BLaER1 (cell line): ENCODE measurements at regions not wholly inside any gene's neighbourhood (a gene's known extent, or its start where the extent isn't known, plus 50 kb on each side); places are given as distances from the start of the nearest gene placed in this dataset.

Source experiments
- H3K27ac ChIP-seq: shearing (Covaris generic); formaldehyde crosslinking; 2 replicates; pipeline ENCODE4 v1.8.1; 2022
- H3K27me3 ChIP-seq: shearing (Covaris generic); formaldehyde crosslinking; 2 replicates; pipeline ENCODE4 v1.8.1; 2022
- H3K36me3 ChIP-seq: shearing (Covaris generic); formaldehyde crosslinking; 2 replicates; pipeline ENCODE4 v1.8.1; 2022
- H3K4me1 ChIP-seq: shearing (Covaris generic); formaldehyde crosslinking; 2 replicates; pipeline ENCODE4 v1.8.1; 2022
- H3K4me2 ChIP-seq: shearing (Covaris generic); formaldehyde crosslinking; 2 replicates; pipeline ENCODE4 v1.8.1; 2022
- H3K4me3 ChIP-seq: shearing (Covaris generic); formaldehyde crosslinking; 2 replicates; pipeline ENCODE4 v1.8.1; 2022
- H3K9ac ChIP-seq: shearing (Covaris generic); formaldehyde crosslinking; 2 replicates; pipeline ENCODE4 v1.8.1; 2022
- H3K9me3 ChIP-seq: shearing (Covaris generic); formaldehyde crosslinking; 2 replicates; pipeline ENCODE4 v1.8.1; 2022
- H4K20me1 ChIP-seq: shearing (Covaris generic); formaldehyde crosslinking; 2 replicates; pipeline ENCODE4 v1.8.1; 2022
- Cebpa-rat ChIP-seq: shearing (Covaris generic); IDR thresholded peaks from 2 replicates; pipeline ENCODE4 v1.8.1; 2022

DNA sequence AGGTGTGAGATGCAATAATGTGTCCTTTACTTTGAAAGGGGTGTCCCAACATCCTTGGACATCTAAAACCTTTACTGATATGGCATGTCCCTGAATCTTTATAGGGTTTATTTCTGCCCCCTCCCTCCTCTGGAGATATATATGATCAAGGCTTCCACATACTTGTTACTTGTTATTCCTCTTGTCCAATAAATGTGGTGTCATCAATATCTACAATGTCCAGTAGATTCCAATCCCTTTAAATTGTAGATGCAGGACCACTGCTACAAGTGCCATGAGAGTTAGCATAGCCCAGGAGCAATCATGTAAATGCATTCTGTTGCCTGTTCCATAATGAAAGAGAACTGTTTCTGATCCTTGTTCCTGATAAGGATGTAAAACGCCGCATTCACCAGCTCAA lies 479.7 kb upstream of the MEIS1 start:
- TF ChIP-seq Cebpa-rat, result no peak
- Histone ChIP-seq H3K9ac (no peak overlapping the region), H4K20me1 (no peaks in the 10 kb centered on the region), H3K27me3 (no peaks in the 10 kb centered on the region), H3K27ac (no peak overlapping the region), H3K4me1 (no peaks in the 10 kb centered on the region), H3K4me2 (no peak overlapping the region), H3K4me3 (no peak overlapping the region), H3K9me3 (no peaks in the 10 kb centered on the region; the same call in 1 of the 2 replicates), H3K36me3 (no peaks in the 10 kb centered on the region)

DNA sequence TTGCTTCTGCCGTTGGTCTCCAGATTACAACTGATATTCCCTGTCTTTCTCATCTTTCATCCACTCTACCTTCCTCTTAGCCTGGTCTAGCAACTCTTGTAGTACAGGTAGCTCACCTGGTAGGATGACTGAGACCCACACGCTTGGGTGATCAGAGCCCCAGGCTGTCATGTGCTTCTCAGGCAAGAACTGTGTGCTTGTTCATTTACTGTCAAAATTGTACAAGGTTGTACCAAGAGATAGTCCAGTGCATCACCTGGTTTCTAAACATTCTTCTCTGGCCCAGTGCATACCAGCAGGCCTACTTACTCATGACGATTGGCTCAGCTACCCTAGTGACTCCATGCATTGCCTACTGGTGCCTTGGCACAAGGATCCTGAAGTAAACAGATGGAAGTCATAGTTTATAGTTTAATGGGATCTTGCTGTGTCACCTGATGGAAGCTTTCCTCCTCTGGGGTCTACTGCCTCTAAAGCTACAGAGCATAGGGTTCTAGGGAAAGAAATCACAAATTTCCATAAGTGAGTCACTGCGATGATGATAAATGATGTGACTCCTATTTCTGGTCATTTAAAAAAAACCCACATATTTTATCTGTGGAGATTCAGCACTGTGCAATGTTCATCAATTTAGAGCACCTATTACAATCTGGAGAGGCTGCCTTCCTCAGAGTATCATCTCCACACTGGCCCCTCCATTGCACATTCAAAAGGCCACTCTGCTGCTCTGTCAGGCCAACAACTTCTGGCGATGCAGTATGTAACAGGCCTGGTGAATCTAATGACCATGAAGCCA lies 481.8 kb upstream of the MEIS1 start:
- TF ChIP-seq Cebpa-rat, result no peak
- Histone ChIP-seq H3K9ac (no peak overlapping the region), H3K27me3 (no peaks in the 10 kb centered on the region), H3K4me1 (no peaks in the 10 kb centered on the region), H3K9me3 (no peaks in the 10 kb centered on the region; the same call in 1 of the 2 replicates), H3K27ac (no peak overlapping the region), H3K4me3 (no peak overlapping the region), H4K20me1 (no peaks in the 10 kb centered on the region), H3K4me2 (no peak overlapping the region), H3K36me3 (no peaks in the 10 kb centered on the region)

- Histone ChIP-seq H3K9me3 (peaks cover 16% of the 10 kb centered on the region), H3K4me1 (peaks cover 10% of the 10 kb centered on the region), H3K4me3 (no peak overlapping the region), H3K27me3 (no peaks in the 10 kb centered on the region), H3K9ac (no peak overlapping the region), H3K4me2 (no peak overlapping the region), H3K36me3 (no peaks in the 10 kb centered on the region), H4K20me1 (no peaks in the 10 kb centered on the region), H3K27ac (no peak overlapping the region)
- no peak for TF ChIP-seq Cebpa-rat
These were observed 490.7 kb upstream of the MEIS1 start for GRCh38 chr2:65944213-65944612.

GRCh38 chr2:65943099-65943786 lies 491.7 kb upstream of the MEIS1 start:
- Histone ChIP-seq H3K27ac (no peak overlapping the region), H3K4me2 (no peak overlapping the region), H3K4me3 (no peak overlapping the region), H4K20me1 (no peaks in the 10 kb centered on the region), H3K36me3 (no peaks in the 10 kb centered on the region), H3K27me3 (no peaks in the 10 kb centered on the region), H3K4me1 (peaks cover 10% of the 10 kb centered on the region), H3K9ac (no peak overlapping the region), H3K9me3 (peaks cover 16% of the 10 kb centered on the region)
- no peak for TF ChIP-seq Cebpa-rat

DNA sequence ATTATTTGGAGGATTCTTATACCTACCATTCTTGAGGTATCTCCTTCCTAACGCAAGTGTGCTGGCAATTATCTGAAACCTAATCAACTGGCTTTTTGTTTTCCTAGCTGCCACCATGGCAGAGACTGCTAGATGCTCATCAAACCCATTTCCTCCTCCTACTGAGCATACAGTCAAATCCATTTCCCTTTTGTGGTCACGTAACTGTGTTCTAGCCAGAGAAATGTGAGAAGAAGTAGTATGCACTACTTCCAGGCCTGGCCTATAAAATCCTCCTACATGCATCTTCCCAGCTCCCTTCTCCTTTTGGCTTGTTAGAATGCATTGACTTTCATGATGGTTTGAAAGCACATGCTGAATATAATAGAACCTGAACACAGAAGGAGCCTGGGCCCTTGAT lies 494.1 kb upstream of the MEIS1 start:
- Histone ChIP-seq H3K9ac (no peak overlapping the region), H3K4me2 (0 out of 2 replicates have a peak overlapping the region, but pooled peaks have one; percentile 4), H3K9me3 (peaks cover 16% of the 10 kb centered on the region), H3K27me3 (no peaks in the 10 kb centered on the region), H3K36me3 (no peaks in the 10 kb centered on the region), H3K4me3 (no peak overlapping the region), H3K27ac (no peak overlapping the region), H3K4me1 (peaks cover 10% of the 10 kb centered on the region), H4K20me1 (no peaks in the 10 kb centered on the region)
- TF ChIP-seq Cebpa-rat, result no peak

- H3K4me2 ChIP-seq, result no peak overlapping the region
- peaks cover 16% of the 10 kb centered on the region for H3K9me3 ChIP-seq
- no peak for TF ChIP-seq Cebpa-rat
- H3K9ac ChIP-seq, result no peak overlapping the region
- no peaks in the 10 kb centered on the region for H3K36me3 ChIP-seq
- H3K27me3 ChIP-seq, result no peaks in the 10 kb centered on the region
- H3K4me3 ChIP-seq, result no peak overlapping the region
- no peaks in the 10 kb centered on the region for H4K20me1 ChIP-seq
- H3K4me1 ChIP-seq, result peaks cover 10% of the 10 kb centered on the region
- H3K27ac ChIP-seq, result no peak overlapping the region
These were observed 495.2 kb upstream of the MEIS1 start for GRCh38 chr2:65939687-65940086.

DNA sequence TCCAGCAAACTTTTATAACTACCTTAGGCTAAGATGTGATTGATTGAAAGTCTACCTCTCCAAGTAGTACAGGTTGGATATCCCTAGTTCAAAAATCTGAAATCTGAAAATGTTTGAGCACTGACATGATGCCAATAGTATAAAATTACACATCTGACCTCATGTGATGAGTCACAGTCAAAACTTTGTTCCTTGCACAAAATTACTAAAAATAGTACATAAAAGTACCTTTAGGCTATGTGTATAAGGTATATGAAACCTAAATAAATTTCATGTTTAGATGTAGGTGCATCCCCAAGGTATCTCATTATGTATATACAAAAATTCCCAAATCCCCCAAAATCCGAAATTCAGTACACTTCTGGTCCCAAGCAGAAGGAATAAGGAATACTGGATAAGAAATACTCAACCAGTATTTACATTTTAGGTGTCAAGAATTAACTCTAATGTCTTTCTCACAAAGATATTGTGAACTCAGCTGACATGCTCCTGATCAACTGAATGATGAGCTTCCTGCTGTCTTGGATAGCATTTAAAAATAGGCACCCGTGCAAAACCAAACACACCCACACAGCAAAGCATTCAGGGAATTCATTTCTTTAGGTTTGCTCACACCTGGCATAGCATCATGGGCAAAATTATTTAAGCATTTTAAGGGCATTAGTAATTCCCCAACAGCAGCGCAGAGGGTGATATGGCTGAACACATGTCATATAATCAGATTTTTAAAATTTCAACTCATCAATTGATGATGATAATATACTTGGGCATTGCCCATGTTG lies 497.4 kb upstream of the MEIS1 start:
- Histone ChIP-seq H3K4me1 (peaks cover 10% of the 10 kb centered on the region), H3K27me3 (no peaks in the 10 kb centered on the region), H3K27ac (no peak overlapping the region), H3K4me3 (no peak overlapping the region), H3K9ac (no peak overlapping the region), H3K36me3 (no peaks in the 10 kb centered on the region), H3K4me2 (no peak overlapping the region), H4K20me1 (no peaks in the 10 kb centered on the region), H3K9me3 (no peaks in the 10 kb centered on the region)
- TF ChIP-seq Cebpa-rat, result no peak

DNA sequence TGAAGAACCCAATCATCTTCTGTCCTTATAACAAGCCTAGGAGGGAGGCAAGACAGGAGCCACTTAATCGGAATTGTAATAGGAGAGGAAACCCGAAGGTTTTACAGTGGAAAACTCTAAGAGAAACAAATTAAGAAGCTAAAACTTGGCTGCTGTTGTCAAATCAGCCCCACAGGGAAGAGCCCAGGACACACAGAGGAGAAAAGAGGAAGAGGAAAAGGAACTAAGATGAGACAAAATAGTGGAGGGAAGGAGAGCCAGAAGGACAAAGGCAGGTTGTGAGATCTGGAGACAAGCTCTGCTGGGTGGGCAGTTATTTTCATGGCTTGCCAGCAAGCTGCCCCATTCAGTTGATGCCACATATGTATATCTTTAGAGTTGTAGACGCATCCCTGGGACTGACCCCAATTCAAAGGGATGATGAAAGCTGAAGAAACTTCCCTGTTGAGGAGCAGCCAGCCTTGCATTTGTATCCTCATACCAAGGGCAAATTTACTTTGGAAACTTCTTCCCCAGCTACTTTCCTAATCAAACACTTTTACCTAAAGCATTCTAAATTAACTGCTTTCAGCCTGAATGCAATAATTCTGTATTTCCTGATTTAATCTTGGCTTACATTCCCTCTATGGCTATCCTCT lies 499.8 kb upstream of the MEIS1 start:
- Histone ChIP-seq H3K36me3 (no peaks in the 10 kb centered on the region), H4K20me1 (no peaks in the 10 kb centered on the region), H3K4me3 (no peak overlapping the region), H3K9me3 (no peaks in the 10 kb centered on the region), H3K27me3 (no peaks in the 10 kb centered on the region), H3K9ac (no peak overlapping the region), H3K27ac (no peak overlapping the region), H3K4me1 (no peaks in the 10 kb centered on the region), H3K4me2 (no peak overlapping the region)
- no peak for TF ChIP-seq Cebpa-rat

DNA sequence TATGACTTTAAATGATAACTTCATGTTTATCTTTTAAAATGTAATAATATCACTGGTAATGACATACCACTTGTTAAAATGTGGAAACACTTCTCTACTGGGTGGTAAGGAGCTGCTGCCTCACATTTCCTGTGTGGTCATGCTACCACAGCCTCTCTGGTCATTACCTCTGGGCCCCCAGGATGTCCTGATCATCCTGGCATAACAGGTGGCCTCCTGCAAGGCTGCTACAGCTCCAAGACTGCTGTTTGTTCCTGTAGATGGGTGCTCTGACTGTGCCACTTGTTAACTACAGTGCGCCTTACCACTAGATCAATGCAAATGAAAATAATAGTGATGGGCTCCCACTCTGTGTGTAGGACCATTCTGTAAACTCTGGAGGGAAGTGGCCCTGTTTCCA lies 500.2 kb upstream of the SPRED2 start:
- no peak overlapping the region for H3K4me3 ChIP-seq
- H3K9ac ChIP-seq, result no peak overlapping the region
- H3K27ac ChIP-seq, result no peak overlapping the region
- no peaks in the 10 kb centered on the region for H3K9me3 ChIP-seq
- H3K4me1 ChIP-seq, result no peaks in the 10 kb centered on the region
- no peaks in the 10 kb centered on the region for H3K27me3 ChIP-seq
- H4K20me1 ChIP-seq, result no peaks in the 10 kb centered on the region
- no peaks in the 10 kb centered on the region for H3K36me3 ChIP-seq
- no peak overlapping the region for H3K4me2 ChIP-seq
- no peak for TF ChIP-seq Cebpa-rat
